ENCODE measurements at regions not wholly inside any gene's neighbourhood (a gene's known extent, or its start where the extent isn't known, plus 50 kb on each side); places are given as distances from the start of the nearest gene placed in this dataset.

DNA sequence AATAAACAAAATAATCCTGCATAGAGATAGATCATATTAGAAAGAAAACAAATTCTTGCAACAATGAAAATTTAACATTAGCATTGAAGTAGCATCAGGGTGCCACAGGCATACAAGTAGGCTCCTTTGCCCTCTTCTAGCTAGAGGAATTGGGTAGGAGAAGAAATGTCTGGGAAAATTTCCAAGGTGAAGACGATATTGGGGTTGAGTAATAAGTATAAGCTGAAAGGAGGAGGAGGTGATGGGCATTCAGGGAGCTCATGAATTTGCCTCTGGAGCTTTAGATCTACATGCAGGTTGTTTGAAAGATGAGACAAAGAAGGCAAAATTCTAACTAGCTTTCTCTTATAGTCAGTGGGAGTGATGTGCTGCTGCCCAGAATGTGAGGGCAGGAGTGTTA lies 504.9 kb downstream of the CCDC85A start:
- Mint-ChIP-seq H3K36me3 (ENCODE audit: unreplicated experiment) (no peaks in the 10 kb centered on the region), H3K9me3 (ENCODE audit: unreplicated experiment) (peaks cover 15% of the 10 kb centered on the region), H3K27me3 (ENCODE audit: unreplicated experiment) (no peaks in the 10 kb centered on the region), H3K4me3 (ENCODE audit: unreplicated experiment) (no peak overlapping the region), H3K27ac (ENCODE audit: unreplicated experiment) (no peak overlapping the region), H3K4me1 (ENCODE audit: unreplicated experiment) (peaks cover 40% of the 10 kb centered on the region)
- TF ChIP-seq, protein P1, sequence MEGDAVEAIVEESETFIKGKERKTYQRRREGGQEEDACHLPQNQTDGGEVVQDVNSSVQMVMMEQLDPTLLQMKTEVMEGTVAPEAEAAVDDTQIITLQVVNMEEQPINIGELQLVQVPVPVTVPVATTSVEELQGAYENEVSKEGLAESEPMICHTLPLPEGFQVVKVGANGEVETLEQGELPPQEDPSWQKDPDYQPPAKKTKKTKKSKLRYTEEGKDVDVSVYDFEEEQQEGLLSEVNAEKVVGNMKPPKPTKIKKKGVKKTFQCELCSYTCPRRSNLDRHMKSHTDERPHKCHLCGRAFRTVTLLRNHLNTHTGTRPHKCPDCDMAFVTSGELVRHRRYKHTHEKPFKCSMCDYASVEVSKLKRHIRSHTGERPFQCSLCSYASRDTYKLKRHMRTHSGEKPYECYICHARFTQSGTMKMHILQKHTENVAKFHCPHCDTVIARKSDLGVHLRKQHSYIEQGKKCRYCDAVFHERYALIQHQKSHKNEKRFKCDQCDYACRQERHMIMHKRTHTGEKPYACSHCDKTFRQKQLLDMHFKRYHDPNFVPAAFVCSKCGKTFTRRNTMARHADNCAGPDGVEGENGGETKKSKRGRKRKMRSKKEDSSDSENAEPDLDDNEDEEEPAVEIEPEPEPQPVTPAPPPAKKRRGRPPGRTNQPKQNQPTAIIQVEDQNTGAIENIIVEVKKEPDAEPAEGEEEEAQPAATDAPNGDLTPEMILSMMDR (IDR thresholded peaks at IDR 0.05) = no peak
- no peak for DNase-seq (ENCODE audit: extremely low spot score, unreplicated experiment)

DNA sequence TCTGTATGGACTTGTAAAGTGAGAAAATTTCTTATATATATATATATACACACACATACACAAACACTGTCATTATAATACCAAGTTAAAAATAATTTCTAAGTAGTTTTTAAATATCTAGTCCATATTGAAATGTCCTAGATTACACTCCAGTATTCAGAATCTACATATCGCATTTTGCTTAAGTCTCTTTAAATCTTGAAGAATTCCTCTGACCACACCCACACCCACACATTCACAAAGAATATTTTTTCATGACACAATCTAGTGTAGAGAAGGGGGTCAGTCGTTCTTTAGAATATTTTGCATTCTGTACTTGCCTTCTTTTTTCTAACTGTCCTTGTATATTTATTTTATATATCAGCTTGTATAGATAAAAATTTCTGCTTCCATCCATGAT lies 509.7 kb downstream of the CCDC85A start:
- TF ChIP-seq, protein P1 (IDR thresholded peaks at IDR 0.05) = no peak
- Mint-ChIP-seq H3K9me3 (ENCODE audit: unreplicated experiment) (peaks cover 18% of the 10 kb centered on the region), H3K36me3 (ENCODE audit: unreplicated experiment) (no peaks in the 10 kb centered on the region), H3K4me1 (ENCODE audit: unreplicated experiment) (peaks cover 14% of the 10 kb centered on the region), H3K27me3 (ENCODE audit: unreplicated experiment) (no peaks in the 10 kb centered on the region), H3K27ac (ENCODE audit: unreplicated experiment) (no peak overlapping the region), H3K4me3 (ENCODE audit: unreplicated experiment) (no peak overlapping the region)
- DNase-seq (ENCODE audit: extremely low spot score, unreplicated experiment) = no peak

DNA sequence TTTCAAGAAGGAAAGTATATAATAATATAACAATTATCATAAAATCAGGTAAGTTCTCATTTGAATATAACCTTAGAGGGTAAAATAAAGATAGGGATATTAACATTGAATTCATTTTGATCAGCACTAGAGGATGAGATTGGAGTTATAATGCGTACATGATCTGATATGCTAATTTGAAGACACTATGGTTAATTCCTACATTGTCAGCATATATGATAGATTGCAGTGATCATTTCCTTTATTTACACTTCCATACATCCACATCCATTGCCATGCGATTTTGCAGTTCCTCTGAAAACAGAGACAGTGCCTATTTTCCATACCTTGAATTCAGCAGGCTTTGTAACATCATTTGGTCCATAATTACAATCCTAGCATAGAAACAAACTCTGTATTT lies 519.2 kb downstream of the CCDC85A start:
- H3K4me1 Mint-ChIP-seq (ENCODE audit: unreplicated experiment) = no peaks in the 10 kb centered on the region
- H3K36me3 Mint-ChIP-seq (ENCODE audit: unreplicated experiment) = peaks cover 4% of the 10 kb centered on the region
- no peak for DNase-seq (ENCODE audit: extremely low spot score, unreplicated experiment)
- TF ChIP-seq, protein P1 (IDR thresholded peaks at IDR 0.05) = no peak
- H3K9me3 Mint-ChIP-seq (ENCODE audit: unreplicated experiment) = peaks cover 18% of the 10 kb centered on the region
- no peak overlapping the region for H3K27ac Mint-ChIP-seq (ENCODE audit: unreplicated experiment)
- H3K27me3 Mint-ChIP-seq (ENCODE audit: unreplicated experiment) = no peaks in the 10 kb centered on the region
- no peak overlapping the region for H3K4me3 Mint-ChIP-seq (ENCODE audit: unreplicated experiment)

DNA sequence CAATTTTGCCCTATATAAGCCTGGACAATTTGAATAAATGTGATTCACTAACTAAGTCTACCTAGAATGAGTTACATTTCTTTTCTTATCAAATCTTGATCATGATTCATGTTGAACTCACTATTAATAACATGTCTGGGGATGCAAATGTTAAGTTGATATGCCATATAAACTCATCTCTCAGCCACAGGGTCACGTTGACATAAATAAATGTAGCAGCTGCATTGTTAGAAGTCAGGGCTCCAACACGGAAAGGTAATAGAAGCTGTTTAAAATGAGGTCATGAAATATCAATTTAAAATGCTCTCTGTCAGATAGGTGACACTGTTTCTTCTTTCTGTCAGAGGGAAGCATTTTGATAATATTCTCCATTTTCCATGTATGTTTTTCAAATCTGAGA lies 521.9 kb downstream of the CCDC85A start:
- Mint-ChIP-seq H3K4me3 (ENCODE audit: unreplicated experiment) (no peak overlapping the region), H3K9me3 (ENCODE audit: unreplicated experiment) (no peaks in the 10 kb centered on the region), H3K36me3 (ENCODE audit: unreplicated experiment) (no peaks in the 10 kb centered on the region), H3K27me3 (ENCODE audit: unreplicated experiment) (no peaks in the 10 kb centered on the region), H3K27ac (ENCODE audit: unreplicated experiment) (no peak overlapping the region), H3K4me1 (ENCODE audit: unreplicated experiment) (no peaks in the 10 kb centered on the region)
- DNase-seq (ENCODE audit: extremely low spot score, unreplicated experiment) = no peak
- TF ChIP-seq, protein P1 (IDR thresholded peaks at IDR 0.05) = no peak

- H3K36me3 Mint-ChIP-seq (ENCODE audit: unreplicated experiment) = no peaks in the 10 kb centered on the region
- no peaks in the 10 kb centered on the region for H3K27me3 Mint-ChIP-seq (ENCODE audit: unreplicated experiment)
- no peaks in the 10 kb centered on the region for H3K9me3 Mint-ChIP-seq (ENCODE audit: unreplicated experiment)
- no peak overlapping the region for H3K27ac Mint-ChIP-seq (ENCODE audit: unreplicated experiment)
- H3K4me3 Mint-ChIP-seq (ENCODE audit: unreplicated experiment) = no peak overlapping the region
- no peak for DNase-seq (ENCODE audit: extremely low spot score, unreplicated experiment)
- no peaks in the 10 kb centered on the region for H3K4me1 Mint-ChIP-seq (ENCODE audit: unreplicated experiment)
- TF ChIP-seq, protein P1 (IDR thresholded peaks at IDR 0.05) = no peak
These were observed 523.4 kb downstream of the CCDC85A start for GRCh38 chr2:56707218-56707617.
